HepG2 (cell line): ENCODE measurements at regions not wholly inside any gene's neighbourhood (a gene's known extent, or its start where the extent isn't known, plus 50 kb on each side); places are given as distances from the start of the nearest gene placed in this dataset.
A peak's percentile ranks its signal among the peaks of the same experiment; 100 is the strongest.

Source experiments
- CENPT ChIP-seq: sonication (generic); formaldehyde crosslinking; IDR thresholded peaks from 2 replicates; pipeline ENCODE4 v1.8.0; 2022; ENCODE audit warnings: low read depth, mild to moderate bottlenecking, moderate library complexity, missing genetic modification reagents
- ESRRA ChIP-seq: sonication (generic); formaldehyde crosslinking; IDR thresholded peaks from 2 replicates; pipeline ENCODE4 v1.5.1; 2020; ENCODE audit warnings: mild to moderate bottlenecking, low read depth, missing genetic modification reagents
- GLI4 ChIP-seq: sonication (generic); formaldehyde crosslinking; IDR thresholded peaks from 2 replicates; pipeline ENCODE4 v1.5.1; 2020; ENCODE audit warnings: missing genetic modification reagents, mild to moderate bottlenecking, moderate library complexity, borderline replicate concordance
- KDM5B ChIP-seq: sonication (generic); formaldehyde crosslinking; IDR thresholded peaks from 2 replicates; pipeline ENCODE4 v1.4.0; 2020; ENCODE audit warnings: missing genetic modification reagents, mild to moderate bottlenecking, borderline replicate concordance
- NR2C2 ChIP-seq: sonication (generic); formaldehyde crosslinking; IDR thresholded peaks from 2 replicates; pipeline ENCODE4 v1.4.0; 2020; ENCODE audit warnings: missing genetic modification reagents, mild to moderate bottlenecking, moderate library complexity, borderline replicate concordance
- RAD21 ChIP-seq: fragments of 450-650 bp; formaldehyde crosslinking; IDR thresholded peaks from 2 replicates; pipeline ENCODE4 v1.5.0; 2020; ENCODE audit warnings: mild to moderate bottlenecking
- RBM22 ChIP-seq: fragments of 200-400 bp; formaldehyde crosslinking; optimal IDR thresholded peaks from 2 replicates; pipeline ENCODE3; 2017; ENCODE audit warnings: mild to moderate bottlenecking, low read length, moderate library complexity
- SETDB1 ChIP-seq: sonication (generic); formaldehyde crosslinking; IDR thresholded peaks from 2 replicates; pipeline ENCODE4 v1.5.1; 2020; ENCODE audit warnings: missing genetic modification reagents, mild to moderate bottlenecking, borderline replicate concordance
- SIN3A ChIP-seq: IDR thresholded peaks from 2 replicates; pipeline ENCODE4 v1.6.1; 2011; ENCODE audit warnings: low read depth, mild to moderate bottlenecking, control low read depth, low read length, borderline replicate concordance
- ZMYM2 ChIP-seq: sonication (generic); formaldehyde crosslinking; IDR thresholded peaks from 2 replicates; pipeline ENCODE4 v1.8.0; 2022; ENCODE audit warnings: mild to moderate bottlenecking, missing genetic modification reagents
- ZNF44 ChIP-seq: sonication (generic); formaldehyde crosslinking; IDR thresholded peaks from 2 replicates; pipeline ENCODE4 v1.5.1; 2020; ENCODE audit warnings: mild to moderate bottlenecking, missing genetic modification reagents
- ZNF720 ChIP-seq: sonication (generic); formaldehyde crosslinking; IDR thresholded peaks from 2 replicates; pipeline ENCODE4 v1.4.0; 2020; ENCODE audit warnings: missing genetic modification reagents
- ZNF773 ChIP-seq: sonication (generic); formaldehyde crosslinking; IDR thresholded peaks from 2 replicates; pipeline ENCODE4 v1.4.0; 2020; ENCODE audit warnings: missing genetic modification reagents, borderline replicate concordance
- ZNF788 ChIP-seq: sonication (generic); formaldehyde crosslinking; IDR thresholded peaks from 2 replicates; pipeline ENCODE4 v1.5.0; 2020; ENCODE audit warnings: mild to moderate bottlenecking, missing genetic modification reagents, borderline replicate concordance
- TF ChIP-seq, protein P1 (sequence below): sonication (generic); formaldehyde crosslinking; IDR thresholded peaks from 2 replicates; pipeline ENCODE4 v1.5.0; 2020; ENCODE audit warnings: missing genetic modification reagents, mild to moderate bottlenecking, borderline replicate concordance
- TF ChIP-seq, protein P2 (sequence below): sonication (generic); formaldehyde crosslinking; IDR thresholded peaks from 2 replicates; pipeline ENCODE4 v1.4.0; 2020; ENCODE audit warnings: missing genetic modification reagents, borderline replicate concordance
- TF ChIP-seq, protein P3 (sequence below): sonication (generic); formaldehyde crosslinking; IDR thresholded peaks from 2 replicates; pipeline ENCODE4 v1.4.0; 2020; ENCODE audit warnings: missing genetic modification reagents, low read depth, mild to moderate bottlenecking, borderline replicate concordance
- TF ChIP-seq, protein P4 (sequence below): sonication (generic); formaldehyde crosslinking; IDR thresholded peaks from 2 replicates; pipeline ENCODE4 v1.5.1; 2020; ENCODE audit warnings: mild to moderate bottlenecking, missing genetic modification reagents
- TF ChIP-seq, protein P5 (sequence below): IDR thresholded peaks from 2 replicates; pipeline ENCODE4 v1.6.1; 2016; ENCODE audit warnings: missing compliant biosample characterization, missing genetic modification reagents, borderline replicate concordance

DNA sequence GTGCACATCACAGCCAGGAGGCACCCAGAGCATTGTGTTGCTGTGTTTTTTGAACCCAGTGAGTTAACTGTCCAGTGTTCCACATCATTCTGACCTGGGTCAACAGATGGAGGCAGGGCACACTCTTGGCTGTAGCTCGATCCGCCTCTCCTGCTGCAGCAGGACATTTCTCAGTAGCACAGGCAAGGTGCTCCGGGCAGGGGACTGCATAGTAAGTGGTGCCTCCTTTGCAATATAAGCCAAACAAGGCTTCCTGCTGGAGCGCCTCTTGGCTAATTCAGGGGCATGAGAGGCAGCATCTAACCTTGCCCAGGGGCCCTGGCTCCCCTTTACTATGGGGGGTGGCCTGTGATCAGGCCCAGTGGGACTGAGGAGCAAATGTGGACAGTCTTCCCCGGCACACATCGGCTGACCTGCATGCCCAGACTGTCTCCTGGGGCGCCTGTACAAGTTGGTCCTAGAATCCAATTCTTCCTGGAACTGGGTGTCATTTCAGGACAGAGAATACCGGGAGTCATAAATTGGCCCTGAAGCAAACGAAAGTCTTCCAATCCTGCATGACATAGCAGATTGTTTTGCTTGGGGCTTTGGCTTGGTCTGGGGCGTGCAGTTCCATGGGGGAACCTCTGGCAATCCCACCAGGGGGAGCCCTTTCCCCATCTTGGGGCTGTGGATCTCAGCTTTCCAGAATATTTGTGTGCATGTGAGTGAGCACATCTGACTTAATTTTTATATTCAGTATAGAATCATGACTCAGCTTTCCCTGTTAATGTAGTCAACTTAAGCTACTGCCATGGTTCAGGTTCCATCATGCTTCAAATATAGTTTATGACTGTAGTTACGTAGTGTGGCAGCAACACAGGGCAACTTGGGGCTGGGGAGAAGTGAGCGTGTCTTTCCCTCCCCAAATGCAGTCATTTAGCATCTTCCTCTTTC lies 56.0 kb upstream of the DDR1 start (continued):
- TF ChIP-seq CENPT (CRISPR knock-in tag) = no peak
- TF ChIP-seq RAD21 (CRISPR knock-in tag) = peak; percentile 97
- no peak for TF ChIP-seq ZNF788
- no peak; the same call in 1 of the 2 replicates for TF ChIP-seq KDM5B
- no peak for TF ChIP-seq ZNF773 (CRISPR knock-in tag)
- no peak for TF ChIP-seq NR2C2 (CRISPR knock-in tag)
- TF ChIP-seq, protein P1, sequence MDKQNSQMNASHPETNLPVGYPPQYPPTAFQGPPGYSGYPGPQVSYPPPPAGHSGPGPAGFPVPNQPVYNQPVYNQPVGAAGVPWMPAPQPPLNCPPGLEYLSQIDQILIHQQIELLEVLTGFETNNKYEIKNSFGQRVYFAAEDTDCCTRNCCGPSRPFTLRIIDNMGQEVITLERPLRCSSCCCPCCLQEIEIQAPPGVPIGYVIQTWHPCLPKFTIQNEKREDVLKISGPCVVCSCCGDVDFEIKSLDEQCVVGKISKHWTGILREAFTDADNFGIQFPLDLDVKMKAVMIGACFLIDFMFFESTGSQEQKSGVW = no peak
- TF ChIP-seq SETDB1 (CRISPR knock-in tag) = no peak
- TF ChIP-seq RBM22 = no peak
- TF ChIP-seq SIN3A = no peak
- TF ChIP-seq ESRRA (CRISPR knock-in tag) = no peak
- 0 out of 2 replicates have a peak, but pooled peaks have one; percentile 34 for TF ChIP-seq ZMYM2
- TF ChIP-seq, protein P2, sequence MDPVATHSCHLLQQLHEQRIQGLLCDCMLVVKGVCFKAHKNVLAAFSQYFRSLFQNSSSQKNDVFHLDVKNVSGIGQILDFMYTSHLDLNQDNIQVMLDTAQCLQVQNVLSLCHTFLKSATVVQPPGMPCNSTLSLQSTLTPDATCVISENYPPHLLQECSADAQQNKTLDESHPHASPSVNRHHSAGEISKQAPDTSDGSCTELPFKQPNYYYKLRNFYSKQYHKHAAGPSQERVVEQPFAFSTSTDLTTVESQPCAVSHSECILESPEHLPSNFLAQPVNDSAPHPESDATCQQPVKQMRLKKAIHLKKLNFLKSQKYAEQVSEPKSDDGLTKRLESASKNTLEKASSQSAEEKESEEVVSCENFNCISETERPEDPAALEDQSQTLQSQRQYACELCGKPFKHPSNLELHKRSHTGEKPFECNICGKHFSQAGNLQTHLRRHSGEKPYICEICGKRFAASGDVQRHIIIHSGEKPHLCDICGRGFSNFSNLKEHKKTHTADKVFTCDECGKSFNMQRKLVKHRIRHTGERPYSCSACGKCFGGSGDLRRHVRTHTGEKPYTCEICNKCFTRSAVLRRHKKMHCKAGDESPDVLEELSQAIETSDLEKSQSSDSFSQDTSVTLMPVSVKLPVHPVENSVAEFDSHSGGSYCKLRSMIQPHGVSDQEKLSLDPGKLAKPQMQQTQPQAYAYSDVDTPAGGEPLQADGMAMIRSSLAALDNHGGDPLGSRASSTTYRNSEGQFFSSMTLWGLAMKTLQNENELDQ (CRISPR knock-in tag) = no peak
- TF ChIP-seq, protein P3, sequence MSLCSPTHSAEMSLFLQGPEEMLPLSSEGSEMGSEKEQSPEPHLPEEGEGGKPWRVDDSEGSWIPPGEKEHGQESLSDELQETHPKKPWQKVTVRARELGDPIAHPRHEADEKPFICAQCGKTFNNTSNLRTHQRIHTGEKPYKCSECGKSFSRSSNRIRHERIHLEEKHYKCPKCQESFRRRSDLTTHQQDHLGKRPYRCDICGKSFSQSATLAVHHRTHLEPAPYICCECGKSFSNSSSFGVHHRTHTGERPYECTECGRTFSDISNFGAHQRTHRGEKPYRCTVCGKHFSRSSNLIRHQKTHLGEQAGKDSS (CRISPR knock-in tag) = no peak
- no peak for TF ChIP-seq ZNF720 (CRISPR knock-in tag)
- TF ChIP-seq, protein P4, sequence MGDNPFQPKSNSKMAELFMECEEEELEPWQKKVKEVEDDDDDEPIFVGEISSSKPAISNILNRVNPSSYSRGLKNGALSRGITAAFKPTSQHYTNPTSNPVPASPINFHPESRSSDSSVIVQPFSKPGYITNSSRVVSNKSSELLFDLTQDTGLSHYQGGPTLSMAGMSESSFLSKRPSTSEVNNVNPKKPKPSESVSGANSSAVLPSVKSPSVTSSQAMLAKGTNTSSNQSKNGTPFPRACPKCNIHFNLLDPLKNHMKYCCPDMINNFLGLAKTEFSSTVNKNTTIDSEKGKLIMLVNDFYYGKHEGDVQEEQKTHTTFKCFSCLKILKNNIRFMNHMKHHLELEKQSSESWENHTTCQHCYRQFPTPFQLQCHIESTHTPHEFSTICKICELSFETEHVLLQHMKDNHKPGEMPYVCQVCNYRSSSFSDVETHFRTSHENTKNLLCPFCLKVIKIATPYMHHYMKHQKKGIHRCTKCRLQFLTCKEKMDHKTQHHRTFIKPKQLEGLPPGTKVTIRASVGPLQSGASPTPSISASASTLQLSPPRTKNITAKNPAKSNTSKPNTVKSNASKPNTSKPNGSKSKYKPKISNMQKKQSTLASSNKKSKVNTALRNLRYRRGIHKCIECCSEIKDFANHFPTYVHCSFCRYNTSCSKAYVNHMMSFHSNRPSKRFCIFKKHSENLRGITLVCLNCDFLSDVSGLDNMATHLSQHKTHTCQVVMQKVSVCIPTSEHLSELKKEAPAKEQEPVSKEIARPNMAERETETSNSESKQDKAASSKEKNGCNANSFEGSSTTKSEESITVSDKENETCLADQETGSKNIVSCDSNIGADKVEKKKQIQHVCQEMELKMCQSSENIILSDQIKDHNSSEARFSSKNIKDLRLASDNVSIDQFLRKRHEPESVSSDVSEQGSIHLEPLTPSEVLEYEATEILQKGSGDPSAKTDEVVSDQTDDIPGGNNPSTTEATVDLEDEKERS (CRISPR knock-in tag) = 0 out of 2 replicates have a peak, but pooled peaks have one; percentile 71
- TF ChIP-seq GLI4 (CRISPR knock-in tag) = peak; percentile 42; the same call in 1 of the 2 replicates
- TF ChIP-seq ZNF44 (CRISPR knock-in tag) = no peak
- TF ChIP-seq, protein P5, sequence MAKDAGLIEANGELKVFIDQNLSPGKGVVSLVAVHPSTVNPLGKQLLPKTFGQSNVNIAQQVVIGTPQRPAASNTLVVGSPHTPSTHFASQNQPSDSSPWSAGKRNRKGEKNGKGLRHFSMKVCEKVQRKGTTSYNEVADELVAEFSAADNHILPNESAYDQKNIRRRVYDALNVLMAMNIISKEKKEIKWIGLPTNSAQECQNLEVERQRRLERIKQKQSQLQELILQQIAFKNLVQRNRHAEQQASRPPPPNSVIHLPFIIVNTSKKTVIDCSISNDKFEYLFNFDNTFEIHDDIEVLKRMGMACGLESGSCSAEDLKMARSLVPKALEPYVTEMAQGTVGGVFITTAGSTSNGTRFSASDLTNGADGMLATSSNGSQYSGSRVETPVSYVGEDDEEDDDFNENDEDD (CRISPR knock-in tag) = peak; percentile 10
